GM23338 (cell line): ENCODE measurements at regions not wholly inside any gene's neighbourhood (a gene's known extent, or its start where the extent isn't known, plus 50 kb on each side); places are given as distances from the start of the nearest gene placed in this dataset.

ENCODE experiments used
- ATAC-seq: fragments of 200-7000 bp; cut with Tn5 transposase; 3 replicates; pipeline ENCODE4 v1.9.1; 2020
- DNase-seq: peaks from one replicate; pipeline ENCODE4 v3.0.0-alpha.2; 2015; ENCODE audit warnings: low spot score
- H2AFZ ChIP-seq: fragments of 200-600 bp; sonication (generic); 2 replicates; pipeline ENCODE4 v1.8.0; 2016; ENCODE audit warnings: antibody characterized with exemption, mild to moderate bottlenecking, moderate library complexity
- H3F3A ChIP-seq: fragments of 200-600 bp; sonication (generic); replicated peaks from 2 replicates; pipeline ENCODE4 v1.8.0; 2017; ENCODE audit warnings: antibody characterized with exemption, mixed run types, low read depth
- H3K27ac ChIP-seq: fragments of 200-600 bp; sonication (generic); 2 replicates; pipeline ENCODE4 v1.6.1; 2016; ENCODE audit warnings: low read depth
- H3K27me3 ChIP-seq: fragments of 200-600 bp; sonication (generic); 2 replicates; pipeline ENCODE4 v1.8.0; 2016; ENCODE audit warnings: mild to moderate bottlenecking, mixed run types, moderate library complexity; ENCODE audit not compliant: insufficient read depth
- H3K36me3 ChIP-seq: fragments of 200-600 bp; sonication (generic); 2 replicates; pipeline ENCODE4 v1.8.0; 2016; ENCODE audit warnings: mild to moderate bottlenecking; ENCODE audit not compliant: insufficient read depth
- H3K4me1 ChIP-seq: fragments of 200-600 bp; sonication (generic); 2 replicates; pipeline ENCODE4 v1.8.0; 2016; ENCODE audit warnings: mild to moderate bottlenecking, moderate library complexity; ENCODE audit not compliant: insufficient read depth
- H3K4me2 ChIP-seq: fragments of 200-600 bp; sonication (generic); 2 replicates; pipeline ENCODE4 v1.7.1; 2017; ENCODE audit warnings: mixed run types
- H3K4me3 ChIP-seq: fragments of 200-600 bp; sonication (generic); 2 replicates; pipeline ENCODE4 v1.6.1; 2016; ENCODE audit warnings: mixed run types
- H3K79me2 ChIP-seq: fragments of 200-600 bp; sonication (generic); replicated peaks from 2 replicates; pipeline ENCODE4 v1.8.0; 2017; ENCODE audit warnings: mild to moderate bottlenecking; ENCODE audit not compliant: insufficient read depth
- H3K9me2 ChIP-seq: fragments of 200-600 bp; sonication (generic); 2 replicates; pipeline ENCODE4 v1.8.0; 2017; ENCODE audit not compliant: insufficient read depth
- H4K20me1 ChIP-seq: fragments of 200-600 bp; sonication (generic); replicated peaks from 2 replicates; pipeline ENCODE4 v1.8.0; 2017; ENCODE audit warnings: mild to moderate bottlenecking; ENCODE audit not compliant: insufficient read depth
- H3K27ac Mint-ChIP-seq: 2 replicates; pipeline ENCODE4 v1.8.0; 2020; ENCODE audit warnings: inconsistent platforms, mild to moderate bottlenecking, moderate library complexity, mixed read lengths
- H3K27me3 Mint-ChIP-seq: 3 replicates; pipeline ENCODE4 v1.8.0; 2022; ENCODE audit warnings: low read depth, mild to moderate bottlenecking, moderate library complexity, mixed read lengths, inconsistent platforms; ENCODE audit not compliant: insufficient read depth, poor library complexity
- H3K36me3 Mint-ChIP-seq: 3 replicates; pipeline ENCODE4 v1.8.0; 2021; ENCODE audit warnings: low read depth, mild to moderate bottlenecking, inconsistent platforms, moderate library complexity, mixed read lengths
- H3K4me1 Mint-ChIP-seq: 3 replicates; pipeline ENCODE4 v1.8.0; 2020; ENCODE audit warnings: mild to moderate bottlenecking, inconsistent platforms, mixed read lengths
- H3K4me3 Mint-ChIP-seq: 3 replicates; pipeline ENCODE4 v1.8.0; 2021; ENCODE audit warnings: moderate library complexity, mild to moderate bottlenecking, inconsistent platforms, mixed read lengths
- H3K9me3 Mint-ChIP-seq: 3 replicates; pipeline ENCODE4 v1.8.0; 2020; ENCODE audit warnings: moderate library complexity, mild to moderate bottlenecking, inconsistent platforms, mixed read lengths
- CREB1 ChIP-seq: fragments of 250-450 bp; sonication (Bioruptor Pico); IDR thresholded peaks from 2 replicates; pipeline ENCODE4 v1.5.0; 2020; ENCODE audit warnings: low read depth, mild to moderate bottlenecking, moderate library complexity
- ETS1 ChIP-seq: IDR thresholded peaks from 2 replicates; pipeline ENCODE4 v1.6.1; 2016; ENCODE audit warnings: antibody characterized with exemption
- EZH2 ChIP-seq: fragments of 200-600 bp; sonication (generic); IDR thresholded peaks from one replicate; pipeline ENCODE4 v1.8.0; 2017; ENCODE audit warnings: antibody characterized with exemption, mild to moderate bottlenecking, low read depth; ENCODE audit not compliant: unreplicated experiment
- EZH2phosphoT487 ChIP-seq: fragments of 200-600 bp; sonication (generic); IDR thresholded peaks from one replicate; pipeline ENCODE4 v1.8.1; 2018; ENCODE audit warnings: antibody characterized with exemption; ENCODE audit not compliant: unreplicated experiment
- JUNB ChIP-seq: IDR thresholded peaks from one replicate; pipeline ENCODE4 v1.6.1; 2016; ENCODE audit warnings: antibody characterized with exemption; ENCODE audit not compliant: unreplicated experiment
- NANOG ChIP-seq: IDR thresholded peaks from 2 replicates; pipeline ENCODE4 v1.6.1; 2016; ENCODE audit warnings: antibody characterized with exemption, borderline replicate concordance
- POLR2AphosphoS5 ChIP-seq: IDR thresholded peaks from 2 replicates; pipeline ENCODE4 v1.6.1; 2016; ENCODE audit warnings: antibody characterized with exemption, low read depth
- REST ChIP-seq: IDR thresholded peaks from one replicate; pipeline ENCODE4 v1.6.1; 2018; ENCODE audit warnings: antibody characterized with exemption; ENCODE audit not compliant: unreplicated experiment
- STAT1 ChIP-seq: IDR thresholded peaks from one replicate; pipeline ENCODE4 v1.6.1; 2016; ENCODE audit warnings: antibody characterized with exemption; ENCODE audit not compliant: unreplicated experiment
- ZNF114 ChIP-seq: fragments of 250-450 bp; sonication (Bioruptor Pico); IDR thresholded peaks from 2 replicates; pipeline ENCODE4 v1.5.0; 2020; ENCODE audit warnings: mild to moderate bottlenecking, moderate library complexity
- ZNF331 ChIP-seq: fragments of 250-450 bp; sonication (Bioruptor Pico); IDR thresholded peaks from 2 replicates; pipeline ENCODE4 v1.5.0; 2020; ENCODE audit warnings: low read depth, mild to moderate bottlenecking, moderate library complexity
- TF ChIP-seq, protein P1 (sequence below): fragments of 250-450 bp; sonication (Bioruptor Pico); IDR thresholded peaks from 2 replicates; pipeline ENCODE4 v1.5.0; 2020; ENCODE audit warnings: mild to moderate bottlenecking, moderate library complexity
- TF ChIP-seq, protein P2 (sequence below), 2 experiments: fragments of 200-600 bp in 1 of 2; sonication (generic) in 1 of 2; conservative IDR thresholded peaks; 2 replicates each; pipeline versions ENCODE4 v1.5.1 to v1.6.1; 2016 to 2017; ENCODE audit warnings: antibody characterized with exemption in 2 of 2, low read depth in 2 of 2, mild to moderate bottlenecking in 2 of 2, moderate library complexity in 1 of 2

GRCh38 chr19:57028804-57029525 lies 90.8 kb upstream of the USP29 start:
- Histone ChIP-seq H3K4me3 (no peak overlapping the region), H3K36me3 (no peaks in the 10 kb centered on the region), H3K27ac (no peak overlapping the region), H3K79me2 (no peaks in the 10 kb centered on the region), H3K4me2 (no peak overlapping the region), H4K20me1 (no peaks in the 10 kb centered on the region), H3K9me2 (no peaks in the 10 kb centered on the region), H2AFZ (no peak overlapping the region), H3F3A (no peaks in the 10 kb centered on the region), H3K4me1 (no peaks in the 10 kb centered on the region), H3K27me3 (no peaks in the 10 kb centered on the region)
- TF ChIP-seq, protein P1, sequence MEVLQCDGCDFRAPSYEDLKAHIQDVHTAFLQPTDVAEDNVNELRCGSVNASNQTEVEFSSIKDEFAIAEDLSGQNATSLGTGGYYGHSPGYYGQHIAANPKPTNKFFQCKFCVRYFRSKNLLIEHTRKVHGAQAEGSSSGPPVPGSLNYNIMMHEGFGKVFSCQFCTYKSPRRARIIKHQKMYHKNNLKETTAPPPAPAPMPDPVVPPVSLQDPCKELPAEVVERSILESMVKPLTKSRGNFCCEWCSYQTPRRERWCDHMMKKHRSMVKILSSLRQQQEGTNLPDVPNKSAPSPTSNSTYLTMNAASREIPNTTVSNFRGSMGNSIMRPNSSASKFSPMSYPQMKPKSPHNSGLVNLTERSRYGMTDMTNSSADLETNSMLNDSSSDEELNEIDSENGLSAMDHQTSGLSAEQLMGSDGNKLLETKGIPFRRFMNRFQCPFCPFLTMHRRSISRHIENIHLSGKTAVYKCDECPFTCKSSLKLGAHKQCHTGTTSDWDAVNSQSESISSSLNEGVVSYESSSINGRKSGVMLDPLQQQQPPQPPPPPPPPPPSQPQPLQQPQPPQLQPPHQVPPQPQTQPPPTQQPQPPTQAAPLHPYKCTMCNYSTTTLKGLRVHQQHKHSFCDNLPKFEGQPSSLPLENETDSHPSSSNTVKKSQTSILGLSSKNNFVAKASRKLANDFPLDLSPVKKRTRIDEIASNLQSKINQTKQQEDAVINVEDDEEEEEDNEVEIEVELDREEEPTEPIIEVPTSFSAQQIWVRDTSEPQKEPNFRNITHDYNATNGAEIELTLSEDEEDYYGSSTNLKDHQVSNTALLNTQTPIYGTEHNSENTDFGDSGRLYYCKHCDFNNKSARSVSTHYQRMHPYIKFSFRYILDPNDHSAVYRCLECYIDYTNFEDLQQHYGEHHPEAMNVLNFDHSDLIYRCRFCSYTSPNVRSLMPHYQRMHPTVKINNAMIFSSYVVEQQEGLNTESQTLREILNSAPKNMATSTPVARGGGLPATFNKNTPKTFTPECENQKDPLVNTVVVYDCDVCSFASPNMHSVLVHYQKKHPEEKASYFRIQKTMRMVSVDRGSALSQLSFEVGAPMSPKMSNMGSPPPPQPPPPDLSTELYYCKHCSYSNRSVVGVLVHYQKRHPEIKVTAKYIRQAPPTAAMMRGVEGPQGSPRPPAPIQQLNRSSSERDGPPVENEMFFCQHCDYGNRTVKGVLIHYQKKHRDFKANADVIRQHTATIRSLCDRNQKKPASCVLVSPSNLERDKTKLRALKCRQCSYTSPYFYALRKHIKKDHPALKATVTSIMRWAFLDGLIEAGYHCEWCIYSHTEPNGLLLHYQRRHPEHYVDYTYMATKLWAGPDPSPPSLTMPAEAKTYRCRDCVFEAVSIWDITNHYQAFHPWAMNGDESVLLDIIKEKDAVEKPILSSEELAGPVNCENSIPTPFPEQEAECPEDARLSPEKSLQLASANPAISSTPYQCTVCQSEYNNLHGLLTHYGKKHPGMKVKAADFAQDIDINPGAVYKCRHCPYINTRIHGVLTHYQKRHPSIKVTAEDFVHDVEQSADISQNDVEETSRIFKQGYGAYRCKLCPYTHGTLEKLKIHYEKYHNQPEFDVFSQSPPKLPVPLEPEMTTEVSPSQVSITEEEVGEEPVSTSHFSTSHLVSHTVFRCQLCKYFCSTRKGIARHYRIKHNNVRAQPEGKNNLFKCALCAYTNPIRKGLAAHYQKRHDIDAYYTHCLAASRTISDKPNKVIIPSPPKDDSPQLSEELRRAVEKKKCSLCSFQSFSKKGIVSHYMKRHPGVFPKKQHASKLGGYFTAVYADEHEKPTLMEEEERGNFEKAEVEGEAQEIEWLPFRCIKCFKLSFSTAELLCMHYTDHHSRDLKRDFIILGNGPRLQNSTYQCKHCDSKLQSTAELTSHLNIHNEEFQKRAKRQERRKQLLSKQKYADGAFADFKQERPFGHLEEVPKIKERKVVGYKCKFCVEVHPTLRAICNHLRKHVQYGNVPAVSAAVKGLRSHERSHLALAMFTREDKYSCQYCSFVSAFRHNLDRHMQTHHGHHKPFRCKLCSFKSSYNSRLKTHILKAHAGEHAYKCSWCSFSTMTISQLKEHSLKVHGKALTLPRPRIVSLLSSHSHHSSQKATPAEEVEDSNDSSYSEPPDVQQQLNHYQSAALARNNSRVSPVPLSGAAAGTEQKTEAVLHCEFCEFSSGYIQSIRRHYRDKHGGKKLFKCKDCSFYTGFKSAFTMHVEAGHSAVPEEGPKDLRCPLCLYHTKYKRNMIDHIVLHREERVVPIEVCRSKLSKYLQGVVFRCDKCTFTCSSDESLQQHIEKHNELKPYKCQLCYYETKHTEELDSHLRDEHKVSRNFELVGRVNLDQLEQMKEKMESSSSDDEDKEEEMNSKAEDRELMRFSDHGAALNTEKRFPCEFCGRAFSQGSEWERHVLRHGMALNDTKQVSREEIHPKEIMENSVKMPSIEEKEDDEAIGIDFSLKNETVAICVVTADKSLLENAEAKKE (CRISPR knock-in tag): no peak
- TF ChIP-seq JUNB: no peak
- TF ChIP-seq ZNF114 (CRISPR knock-in tag): no peak
- no peak for TF ChIP-seq ETS1
- TF ChIP-seq STAT1: no peak
- no peak for TF ChIP-seq POLR2AphosphoS5
- no peak for TF ChIP-seq ZNF331 (CRISPR knock-in tag)
- TF ChIP-seq, protein P2, sequence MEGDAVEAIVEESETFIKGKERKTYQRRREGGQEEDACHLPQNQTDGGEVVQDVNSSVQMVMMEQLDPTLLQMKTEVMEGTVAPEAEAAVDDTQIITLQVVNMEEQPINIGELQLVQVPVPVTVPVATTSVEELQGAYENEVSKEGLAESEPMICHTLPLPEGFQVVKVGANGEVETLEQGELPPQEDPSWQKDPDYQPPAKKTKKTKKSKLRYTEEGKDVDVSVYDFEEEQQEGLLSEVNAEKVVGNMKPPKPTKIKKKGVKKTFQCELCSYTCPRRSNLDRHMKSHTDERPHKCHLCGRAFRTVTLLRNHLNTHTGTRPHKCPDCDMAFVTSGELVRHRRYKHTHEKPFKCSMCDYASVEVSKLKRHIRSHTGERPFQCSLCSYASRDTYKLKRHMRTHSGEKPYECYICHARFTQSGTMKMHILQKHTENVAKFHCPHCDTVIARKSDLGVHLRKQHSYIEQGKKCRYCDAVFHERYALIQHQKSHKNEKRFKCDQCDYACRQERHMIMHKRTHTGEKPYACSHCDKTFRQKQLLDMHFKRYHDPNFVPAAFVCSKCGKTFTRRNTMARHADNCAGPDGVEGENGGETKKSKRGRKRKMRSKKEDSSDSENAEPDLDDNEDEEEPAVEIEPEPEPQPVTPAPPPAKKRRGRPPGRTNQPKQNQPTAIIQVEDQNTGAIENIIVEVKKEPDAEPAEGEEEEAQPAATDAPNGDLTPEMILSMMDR (conservative IDR thresholded peaks at IDR 0.05; ENCODE audit: low read depth in 2 of 2): no peak
- no peak for TF ChIP-seq CREB1 (CRISPR knock-in tag)
- no peak for TF ChIP-seq REST
- no peak for TF ChIP-seq NANOG
- no peak for TF ChIP-seq EZH2
- no peak for TF ChIP-seq EZH2phosphoT487
- ATAC-seq: no peak
- Mint-ChIP-seq H3K27ac (no peak overlapping the region), H3K36me3 (peaks cover 32% of the 10 kb centered on the region), H3K27me3 (peaks cover 2% of the 10 kb centered on the region), H3K9me3 (peaks cover 95% of the 10 kb centered on the region), H3K4me3 (no peak overlapping the region), H3K4me1 (no peaks in the 10 kb centered on the region)
- DNase-seq: no peak
